Bronchial epithelial cell (primary cell): ENCODE measurements at regions not wholly inside any gene's neighbourhood (a gene's known extent, or its start where the extent isn't known, plus 50 kb on each side); places are given as distances from the start of the nearest gene placed in this dataset.

ENCODE experiments used
- DNase-seq: peaks from one replicate; pipeline ENCODE4 v3.0.0-alpha.2; 2010; ENCODE audit warnings: low read depth
- FAIRE-seq: peaks from 2 replicates; lab custom pipeline; 2011; peaks lifted over from hg19 to GRCh38; lab: Jason Lieb, UNC
- H3K27me3 ChIP-seq: 2 replicates; pipeline ENCODE4 v1.5.1; 2011; ENCODE audit warnings: low read length; ENCODE audit not compliant: control insufficient read depth, insufficient read depth
- H3K36me3 ChIP-seq: 2 replicates; pipeline ENCODE4 v1.5.1; 2011; ENCODE audit warnings: low read length; ENCODE audit not compliant: control insufficient read depth, insufficient read depth
- H3K4me3 ChIP-seq: 2 replicates; pipeline ENCODE4 v1.5.1; 2011; ENCODE audit warnings: mild to moderate bottlenecking, low read depth, low read length, control low read depth
- CTCF ChIP-seq: IDR thresholded peaks from 2 replicates; pipeline ENCODE4 v1.5.1; 2011; ENCODE audit warnings: mild to moderate bottlenecking, moderate library complexity, low read length, control low read depth, inconsistent platforms; ENCODE audit not compliant: insufficient read depth, severe bottlenecking

DNA sequence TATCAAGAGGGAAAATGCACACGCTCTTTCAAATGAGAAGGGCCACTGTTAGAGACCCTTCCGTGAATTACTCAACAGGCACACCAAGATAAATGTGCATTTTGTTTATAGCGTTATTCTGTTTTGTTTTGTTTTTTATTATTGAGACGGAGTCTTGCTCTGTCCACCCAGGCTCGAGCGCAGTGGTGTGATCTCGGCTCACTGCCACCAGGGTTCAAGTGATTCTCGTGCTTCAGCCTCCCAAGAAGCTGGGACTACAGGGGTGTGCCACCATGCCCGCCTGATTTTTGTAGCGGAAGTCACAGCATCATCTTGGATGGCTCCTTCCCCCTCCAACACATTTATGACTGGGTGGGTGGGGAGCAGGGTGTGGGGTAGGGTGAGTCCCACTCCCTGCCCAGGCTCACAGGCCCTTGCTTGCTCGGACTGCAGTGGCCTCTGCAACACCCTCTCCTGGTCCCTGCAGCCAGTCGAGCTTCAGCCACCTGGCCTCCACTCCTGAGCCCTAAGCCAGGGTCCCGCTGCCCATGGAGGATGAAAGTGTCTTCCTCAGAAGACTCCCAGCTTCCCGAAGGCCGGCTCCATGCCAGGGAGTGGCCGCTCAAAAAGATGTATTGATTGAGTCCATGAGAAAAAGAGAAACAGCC, 68.0 kb downstream of the RTL6 start:
- H3K36me3 ChIP-seq, result no peaks in the 10 kb centered on the region
- FAIRE-seq (no peak), DNase-seq (no peak)
- no peak for TF ChIP-seq CTCF
- H3K4me3 ChIP-seq, result no peak overlapping the region
- H3K27me3 ChIP-seq, result no peaks in the 10 kb centered on the region

DNA sequence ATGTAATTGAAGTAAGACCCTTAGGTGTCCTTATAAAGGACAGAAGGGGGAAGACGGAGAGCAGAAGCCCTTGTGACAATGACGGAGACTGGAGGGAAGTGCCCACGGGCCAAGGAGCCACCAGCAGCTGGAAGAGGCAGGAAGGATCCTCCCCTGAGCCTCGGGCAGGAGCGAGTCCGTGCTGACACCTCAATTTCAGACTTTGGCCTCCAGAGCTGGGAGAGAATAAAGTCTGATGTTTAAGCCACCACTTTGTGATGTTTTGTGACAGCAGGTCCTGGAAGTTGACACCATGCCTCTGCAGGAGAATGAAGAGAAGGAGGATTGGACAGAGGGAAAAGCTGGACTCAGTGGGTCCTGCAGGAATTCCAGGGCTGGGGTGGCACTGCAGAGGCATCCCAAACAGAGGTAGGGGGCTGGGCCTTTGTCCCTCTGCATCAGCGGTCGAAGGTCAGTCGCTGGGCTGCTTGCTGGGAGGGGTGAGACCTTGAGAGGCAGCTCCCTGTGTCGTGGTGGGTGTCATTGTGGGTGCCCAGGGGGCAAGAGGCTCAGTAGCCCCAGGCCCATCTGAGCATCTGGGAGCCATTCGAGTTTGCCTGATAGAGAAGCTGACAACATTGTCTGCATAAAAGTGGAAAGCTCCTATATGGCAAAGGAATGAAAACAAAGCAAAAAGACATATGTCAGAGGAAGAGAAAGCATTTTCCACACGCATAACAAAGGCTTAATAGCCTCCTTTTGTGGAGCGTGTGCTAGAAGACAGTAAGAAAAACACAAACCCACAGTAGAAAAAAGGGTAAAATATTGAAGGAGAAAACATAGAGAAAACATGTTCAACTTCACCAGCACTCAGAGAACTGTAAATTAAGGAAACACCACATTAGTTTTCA, 68.8 kb downstream of the RTL6 start:
- Histone ChIP-seq H3K36me3 (no peaks in the 10 kb centered on the region), H3K4me3 (no peak overlapping the region), H3K27me3 (no peaks in the 10 kb centered on the region)
- FAIRE-seq (no peak), DNase-seq (no peak)
- TF ChIP-seq CTCF, result no peak

DNA sequence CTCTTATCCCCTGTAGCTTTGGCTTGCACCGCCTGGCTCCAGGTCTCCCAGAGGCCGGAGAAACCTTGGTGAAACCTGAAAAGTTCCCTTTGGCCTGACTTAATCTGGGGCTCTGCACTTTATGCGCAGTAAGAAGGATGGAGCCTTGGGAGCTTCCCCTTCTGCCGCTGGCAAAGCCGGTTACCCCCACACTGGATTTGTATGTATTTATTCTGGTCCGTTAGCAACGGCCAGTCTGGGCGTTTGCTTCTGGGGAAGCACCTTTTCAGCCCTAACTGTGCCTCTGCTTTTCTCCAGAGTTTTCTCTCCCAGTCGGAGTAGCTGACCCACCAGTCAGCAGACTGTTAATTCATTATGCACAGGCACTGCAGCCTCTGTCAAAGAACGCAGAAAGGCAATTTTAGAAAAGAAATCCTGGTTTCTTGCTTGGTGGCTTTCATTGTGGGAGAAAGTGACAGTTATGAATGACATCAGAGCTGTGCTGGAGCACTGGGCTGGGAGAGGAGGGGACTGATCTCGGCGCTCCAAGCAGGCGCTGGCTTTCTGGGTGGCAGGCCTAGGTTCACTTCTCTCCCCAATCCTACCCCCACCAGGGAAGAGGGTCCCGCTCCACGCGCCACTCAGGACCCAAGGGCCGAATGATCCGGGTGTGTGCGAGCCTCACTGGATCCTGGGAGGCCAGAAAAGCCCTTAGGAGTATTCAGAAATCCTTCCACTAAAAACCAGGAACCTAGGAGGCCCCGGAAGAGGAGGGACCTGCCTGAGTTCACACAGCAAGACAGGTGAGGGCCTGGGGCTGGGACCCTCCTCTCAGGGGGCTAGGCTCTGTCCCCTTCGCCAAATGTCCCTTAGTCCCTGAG, 70.2 kb downstream of the RTL6 start:
- no peak for DNase-seq
- TF ChIP-seq CTCF, result no peak

GRCh38 chr22:44426981-44427380, 71.1 kb downstream of the RTL6 start:
- H3K27me3 ChIP-seq, result no peaks in the 10 kb centered on the region
- DNase-seq, result no peak
- TF ChIP-seq CTCF, result no peak

More for the DNA sequence above, 70.2 kb downstream of the RTL6 start:
- Histone ChIP-seq H3K4me3 (no peak overlapping the region), H3K36me3 (no peaks in the 10 kb centered on the region), H3K27me3 (no peaks in the 10 kb centered on the region)
- no peak for FAIRE-seq

DNA sequence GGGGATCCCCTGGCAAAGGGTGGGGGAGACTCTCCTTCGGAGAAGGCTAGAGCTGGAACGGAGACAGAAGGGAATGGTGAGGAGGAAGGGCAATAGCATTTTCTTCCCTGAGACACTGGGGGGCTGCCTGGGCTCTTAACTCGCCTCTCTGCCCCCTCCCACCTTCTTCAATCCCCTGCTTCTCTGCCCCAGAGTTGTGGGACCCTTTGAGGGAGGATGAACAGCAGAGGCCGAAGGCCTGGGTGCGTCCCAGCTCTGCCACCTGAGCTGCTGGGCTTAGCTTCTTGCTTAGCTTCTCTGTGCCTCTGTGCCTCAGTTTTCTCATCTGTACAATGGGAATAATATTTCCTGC, 72.4 kb downstream of the RTL6 start:
- no peak for TF ChIP-seq CTCF
- FAIRE-seq (no peak), DNase-seq (no peak)
- H3K27me3 ChIP-seq, result no peaks in the 10 kb centered on the region
- no peak overlapping the region for H3K4me3 ChIP-seq
- no peaks in the 10 kb centered on the region for H3K36me3 ChIP-seq

More at GRCh38 chr22:44426981-44427380, 71.1 kb downstream of the RTL6 start:
- no peak overlapping the region for H3K4me3 ChIP-seq
- no peaks in the 10 kb centered on the region for H3K36me3 ChIP-seq
- FAIRE-seq, result no peak
